Stimulated activated CD8-positive, alpha-beta memory T cell treated with anti-CD3 and anti-CD28 coated beads, Interleukin-4, amount 100 ng/mL, for 24 hours (primary cell): ENCODE measurements at regions not wholly inside any gene's neighbourhood (a gene's known extent, or its start where the extent isn't known, plus 50 kb on each side); places are given as distances from the start of the nearest gene placed in this dataset.

ENCODE experiments used
- DNase-seq: peaks from one replicate; pipeline ENCODE4 v3.0.0-alpha.2; 2020; ENCODE audit warnings: low read depth

GRCh38 chr20:22794200-22794599 lies 209.8 kb upstream of the FOXA2 start:
- DNase-seq = no peak

GRCh38 chr20:22795433-22795832 lies 211.1 kb upstream of the FOXA2 start:
- no peak for DNase-seq

- no peak for DNase-seq
Observed at GRCh38 chr20:22795871-22796270, 211.5 kb upstream of the FOXA2 start.

- DNase-seq = no peak
Observed at GRCh38 chr20:22796469-22797077, 212.2 kb upstream of the FOXA2 start.

DNA sequence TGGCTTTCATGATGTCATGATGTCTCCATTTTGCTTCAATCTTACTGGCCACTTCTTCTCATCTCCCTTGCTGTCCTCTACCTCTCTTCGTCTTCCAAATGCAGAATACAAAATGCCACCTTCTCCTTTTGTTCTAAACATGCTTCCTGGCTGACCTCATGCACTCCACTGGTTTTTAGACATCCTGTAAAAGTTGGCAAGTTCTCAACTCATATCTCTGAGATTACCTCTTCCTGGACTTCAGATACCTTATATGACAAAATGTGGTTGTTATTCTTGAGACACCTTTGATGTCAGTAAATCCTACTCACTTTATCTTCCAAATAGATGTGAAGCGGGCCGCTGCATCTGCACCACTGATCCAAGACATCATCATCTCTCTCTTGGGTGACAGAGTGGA lies 212.7 kb upstream of the FOXA2 start:
- no peak for DNase-seq

GRCh38 chr20:22799687-22800086 lies 215.3 kb upstream of the FOXA2 start:
- no peak for DNase-seq

DNA sequence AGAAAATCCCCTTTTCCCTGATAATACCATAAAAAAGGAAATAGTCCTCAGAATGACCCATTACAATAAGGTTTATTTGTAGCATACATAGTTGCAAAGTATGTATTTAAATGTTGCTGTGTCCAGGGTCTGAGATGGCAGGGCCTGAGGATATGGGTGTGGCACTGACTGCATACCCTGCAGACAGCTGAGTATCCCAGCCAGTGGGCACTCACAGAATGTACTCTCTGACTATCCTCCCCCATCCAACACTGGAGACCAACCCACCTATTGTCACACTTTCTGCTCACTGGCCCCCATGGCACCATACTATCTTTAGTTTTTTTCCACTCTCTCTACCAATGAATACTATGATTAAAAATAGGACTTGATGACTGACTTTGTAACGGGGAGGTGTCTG lies 215.8 kb upstream of the FOXA2 start:
- DNase-seq = no peak

DNA sequence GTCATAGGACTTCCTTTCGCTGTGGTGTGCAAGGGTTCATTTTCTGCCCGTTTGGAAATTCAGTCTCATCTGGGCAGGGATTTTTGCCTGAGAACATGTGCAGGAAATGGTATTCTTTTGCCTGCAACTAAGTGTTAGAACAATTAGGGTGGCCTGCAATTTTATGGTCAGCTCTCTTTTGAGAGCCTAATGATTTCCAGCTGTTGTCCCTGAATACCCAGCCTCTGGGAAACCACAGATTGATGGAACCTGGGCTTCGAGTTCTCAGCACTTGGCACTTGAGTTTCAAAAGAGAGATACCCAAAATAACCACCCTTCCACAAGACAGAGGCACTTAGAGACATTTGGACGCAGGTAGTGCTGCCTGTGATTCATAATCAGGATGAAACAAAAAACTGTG lies 217.2 kb upstream of the FOXA2 start:
- DNase-seq = no peak

GRCh38 chr20:22802296-22802695 lies 217.9 kb upstream of the FOXA2 start:
- DNase-seq = no peak

DNA sequence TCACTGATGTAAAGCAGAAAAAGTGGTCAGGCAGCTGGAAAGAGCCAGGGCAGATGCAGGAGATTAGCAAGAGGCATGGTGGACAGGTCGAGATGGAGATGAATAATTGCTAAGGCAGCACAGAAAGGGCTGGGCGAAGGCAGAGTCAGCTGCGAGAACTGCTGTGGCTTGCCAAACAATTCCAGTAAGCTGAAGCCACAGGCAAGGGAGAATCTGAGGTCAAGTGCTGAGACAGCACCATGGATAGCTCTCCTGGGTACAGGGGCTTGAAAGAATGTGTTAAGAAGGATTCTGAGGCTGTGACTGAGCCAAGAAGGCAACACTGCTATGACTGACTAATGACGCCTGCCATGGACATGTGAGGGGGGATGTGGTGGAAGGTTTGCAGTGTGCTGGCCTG lies 220.8 kb upstream of the FOXA2 start:
- DNase-seq = no peak

- no peak for DNase-seq
Observed at GRCh38 chr20:22805996-22806395, 221.6 kb upstream of the FOXA2 start.

DNA sequence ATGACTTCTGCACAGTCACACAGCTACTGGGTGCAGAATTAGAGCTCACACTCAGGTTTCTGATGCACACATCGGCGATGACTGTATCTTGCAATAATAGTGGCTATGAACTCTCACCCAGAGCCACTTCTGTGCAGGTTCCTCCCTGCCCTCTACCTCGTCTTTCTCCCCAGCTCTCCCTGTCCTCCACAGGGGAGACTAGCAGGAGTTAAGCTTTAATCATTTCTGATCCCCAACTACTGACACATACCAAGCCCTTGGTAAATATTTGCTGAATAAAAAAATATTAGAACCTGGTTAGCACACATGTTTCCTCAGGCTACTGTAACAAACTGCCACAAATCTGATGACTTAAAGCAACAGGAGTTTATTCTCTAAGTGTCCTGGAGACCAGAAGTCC lies 222.7 kb upstream of the FOXA2 start:
- no peak for DNase-seq

- no peak for DNase-seq
Observed at GRCh38 chr20:22807646-22808244, 223.4 kb upstream of the FOXA2 start.

- no peak for DNase-seq
Observed at GRCh38 chr20:22808628-22809027, 224.3 kb upstream of the FOXA2 start.

DNA sequence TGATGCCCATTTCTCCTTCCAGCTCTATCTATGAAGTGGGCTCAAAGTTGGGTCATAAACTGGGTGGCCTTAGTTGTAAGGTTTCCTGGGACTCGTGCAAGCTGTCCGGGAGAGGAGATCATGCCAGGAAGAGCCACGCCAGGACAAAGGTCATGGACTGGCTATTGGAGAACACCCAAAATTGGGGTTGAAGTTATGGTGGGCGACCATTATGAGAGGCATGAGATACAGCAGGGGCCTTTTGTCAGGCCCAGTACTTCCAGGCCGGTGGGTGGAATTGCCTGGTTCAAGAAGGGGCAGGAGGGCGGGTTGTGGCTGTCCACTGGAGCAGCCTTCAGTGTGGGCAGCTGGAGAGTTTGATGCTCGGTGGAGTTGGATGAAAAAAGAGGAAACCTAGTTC lies 225.1 kb upstream of the SSTR4 start:
- DNase-seq = no peak

DNA sequence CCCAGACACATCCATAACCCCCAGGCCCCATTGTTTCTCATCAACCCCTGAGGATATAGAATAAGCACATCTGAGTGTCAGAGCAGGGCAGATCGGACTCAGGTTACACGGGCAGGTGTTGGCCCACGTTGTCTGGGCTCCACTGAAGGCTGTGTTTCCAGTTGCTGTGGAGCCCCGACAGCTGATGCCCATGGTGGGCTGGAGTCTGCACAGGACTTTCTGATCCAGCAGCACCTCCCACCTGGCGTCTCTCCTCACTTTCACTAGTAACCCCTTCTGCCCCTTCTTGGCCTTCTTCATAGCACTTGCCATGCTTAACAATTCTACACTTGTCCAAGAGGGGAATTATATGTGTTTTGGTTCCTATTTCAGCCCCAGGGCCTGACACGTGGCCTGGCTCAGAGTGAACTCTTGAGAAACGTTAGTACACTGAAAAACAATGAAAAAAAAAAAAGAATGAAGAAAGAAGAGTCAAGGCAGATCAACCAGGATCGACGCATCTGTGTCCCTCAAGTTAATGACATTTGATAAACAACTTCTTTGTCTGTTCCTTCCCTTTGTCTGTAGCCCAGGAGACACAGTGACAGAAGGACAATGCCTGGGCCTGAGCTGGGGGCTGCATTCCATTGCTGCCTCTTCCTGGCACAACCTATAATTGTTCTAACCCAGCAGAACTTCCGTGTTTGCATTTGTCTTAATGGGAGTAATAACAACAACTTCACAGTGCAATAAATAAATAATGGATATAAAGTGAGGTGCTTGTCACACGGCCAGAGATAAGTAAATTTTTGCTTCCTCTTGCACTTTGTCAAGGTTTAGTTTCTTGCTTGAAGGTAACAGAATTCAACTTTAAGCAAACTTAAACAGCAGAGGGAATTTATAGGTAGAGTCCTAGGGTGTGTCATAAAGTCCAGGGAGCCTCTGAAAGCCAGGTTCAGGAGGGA lies 224.2 kb upstream of the SSTR4 start:
- no peak for DNase-seq

DNA sequence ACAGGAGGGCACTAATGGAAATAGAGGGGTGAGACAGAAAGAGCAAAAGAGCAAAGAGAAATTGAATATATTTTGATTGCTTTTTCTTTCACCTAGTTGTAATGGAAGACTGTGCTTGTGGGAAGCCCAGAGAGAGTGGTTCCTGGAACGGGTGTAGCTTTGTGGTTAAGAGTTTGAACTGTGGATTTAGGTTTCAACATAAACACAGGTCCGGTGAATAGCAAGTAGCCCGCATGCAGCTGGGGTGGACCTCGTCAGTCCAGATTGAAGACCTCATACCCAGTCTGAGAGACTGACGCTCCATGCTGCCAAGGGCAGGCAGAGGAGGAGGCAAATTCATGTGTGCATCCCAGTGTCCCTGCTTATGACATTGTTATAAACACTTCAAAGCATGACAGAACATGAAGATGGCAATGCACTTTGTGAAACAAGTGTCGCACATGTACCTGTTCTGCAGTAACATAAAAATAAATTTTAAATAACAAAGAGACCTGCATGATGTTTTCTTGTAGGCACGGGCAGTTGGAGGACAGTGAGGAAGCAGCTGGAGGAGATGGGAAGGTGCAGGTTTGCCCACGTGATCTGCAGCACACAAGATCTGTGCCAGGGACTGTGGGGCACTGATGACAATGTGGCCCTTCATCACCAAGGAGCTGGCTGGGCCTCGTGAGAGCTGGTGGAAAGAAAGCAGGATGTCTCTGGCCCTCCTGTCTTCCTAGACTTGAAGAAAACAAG lies 220.5 kb upstream of the SSTR4 start:
- DNase-seq = no peak

- DNase-seq = no peak
Observed at GRCh38 chr20:22815206-22815551, 219.9 kb upstream of the SSTR4 start.

DNA sequence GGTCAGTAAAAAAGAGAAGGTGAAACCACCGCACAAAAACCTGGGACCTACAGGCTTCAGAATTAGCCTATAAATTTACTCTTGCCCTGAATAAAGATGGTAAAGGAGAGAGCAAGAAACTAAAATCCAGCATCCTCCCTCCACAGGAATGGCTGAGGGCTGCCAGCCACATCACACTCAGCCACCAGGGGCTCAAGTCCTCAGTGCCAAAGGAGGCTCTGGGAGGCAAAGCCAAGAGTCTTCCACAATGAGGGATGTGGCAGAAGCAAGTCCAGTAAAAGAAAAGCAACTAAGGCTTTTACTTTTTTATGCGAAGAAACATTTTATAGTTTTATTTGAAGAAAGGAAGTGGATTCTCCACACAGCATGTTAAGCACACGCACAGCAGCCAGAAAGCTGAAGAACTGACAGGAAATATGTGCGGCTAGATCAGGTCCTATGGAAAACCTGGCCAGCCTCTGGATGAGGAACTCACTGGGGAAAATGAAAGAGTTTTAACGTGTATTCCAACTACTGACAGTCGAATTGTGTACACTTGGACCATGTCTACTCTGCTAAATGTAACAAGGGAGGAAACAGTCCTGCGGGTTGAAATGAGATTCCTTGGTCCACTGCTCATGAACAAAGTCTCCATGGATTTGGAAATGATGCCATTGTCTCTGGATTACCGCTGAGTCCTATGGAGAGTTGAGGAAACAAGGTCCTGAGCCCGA lies 219.4 kb upstream of the SSTR4 start:
- DNase-seq = no peak

DNA sequence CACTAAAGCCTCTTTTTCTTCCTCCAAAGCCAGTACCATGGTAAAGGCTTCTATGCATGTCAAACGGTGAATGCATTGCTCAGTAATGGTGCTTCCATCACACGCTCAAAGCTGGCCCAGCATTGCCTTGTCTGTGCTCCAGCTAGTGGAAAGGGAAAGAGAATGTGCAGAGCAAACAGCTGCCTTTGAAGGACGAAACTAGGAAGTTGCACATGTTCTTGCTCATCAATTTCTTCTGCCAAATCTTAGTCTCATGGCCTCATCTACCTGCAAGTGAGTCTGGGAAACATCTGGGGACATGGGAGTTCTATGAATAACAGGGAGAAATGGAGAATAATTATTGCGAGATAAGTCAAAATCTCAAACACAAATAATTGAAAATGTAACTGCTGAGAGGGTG lies 216.5 kb upstream of the SSTR4 start:
- DNase-seq = no peak

DNA sequence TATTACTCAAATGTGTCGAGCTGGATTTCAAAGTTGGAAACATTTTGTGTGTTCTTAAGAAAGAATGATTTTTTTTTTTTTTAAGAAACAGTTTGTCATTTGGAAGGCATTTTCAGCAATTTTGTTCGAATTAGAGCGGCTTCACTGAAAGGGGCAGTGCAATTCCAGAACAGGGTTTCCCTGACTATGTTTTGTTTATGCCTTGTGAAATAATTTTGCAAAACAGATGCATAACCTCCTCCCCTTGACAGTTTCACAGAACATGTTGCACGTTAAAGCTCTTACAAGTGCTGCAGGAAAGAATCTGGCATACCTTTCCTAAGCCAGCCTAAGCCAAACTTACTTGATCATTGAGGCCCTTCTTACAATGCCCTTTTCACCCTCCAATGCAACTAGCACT lies 216.0 kb upstream of the SSTR4 start:
- no peak for DNase-seq

GRCh38 chr20:22819784-22820183 lies 215.3 kb upstream of the SSTR4 start:
- no peak for DNase-seq
